DMS153 (cell line): ENCODE measurements at regions not wholly inside any gene's neighbourhood (a gene's known extent, or its start where the extent isn't known, plus 50 kb on each side); places are given as distances from the start of the nearest gene placed in this dataset.
"Not testable (repeated sequence)": the region's sequence is repeated elsewhere in the genome, so short reads cannot be mapped to it uniquely, and the experiment has no call there.

Source experiments
- DNase-seq: peaks from one replicate; lab custom pipeline; 2025; lab: John Stamatoyannopoulos, UW

GRCh38 chr2:238723740-238724320 is 124.1 kb upstream of the TWIST2 start:
- not testable (repeated sequence) for DNase-seq

GRCh38 chr2:238724728-238725127 is 123.2 kb upstream of the TWIST2 start:
- DNase-seq, result no peak

GRCh38 chr2:238725298-238725697 is 122.6 kb upstream of the TWIST2 start:
- no peak for DNase-seq

GRCh38 chr2:238726670-238727584 is 121.0 kb upstream of the TWIST2 start:
- no peak for DNase-seq

GRCh38 chr2:238727585-238728329 is 120.1 kb upstream of the TWIST2 start:
- no peak for DNase-seq

GRCh38 chr2:238728330-238729260 is 119.3 kb upstream of the TWIST2 start:
- DNase-seq, result no peak

- DNase-seq, result no peak
Observed at GRCh38 chr2:238729261-238729935, 118.5 kb upstream of the TWIST2 start.

- no peak for DNase-seq
Observed at GRCh38 chr2:238730001-238730669, 117.8 kb upstream of the TWIST2 start.

GRCh38 chr2:238730881-238731280 is 117.0 kb upstream of the TWIST2 start:
- DNase-seq, result no peak

- no peak for DNase-seq
Observed at GRCh38 chr2:238731961-238732360, 115.9 kb upstream of the TWIST2 start.

GRCh38 chr2:238738917-238739316 is 109.0 kb upstream of the TWIST2 start:
- no peak for DNase-seq

GRCh38 chr2:238739668-238740067 is 108.2 kb upstream of the TWIST2 start:
- no peak for DNase-seq

- no peak for DNase-seq
Observed at GRCh38 chr2:238741277-238741676, 106.6 kb upstream of the TWIST2 start.

GRCh38 chr2:238742066-238742465 is 105.8 kb upstream of the TWIST2 start:
- no peak for DNase-seq

GRCh38 chr2:238742664-238743063 is 105.2 kb upstream of the TWIST2 start:
- no peak for DNase-seq

- peak; percentile 38 for DNase-seq
Observed at GRCh38 chr2:238743243-238744065, 104.4 kb upstream of the TWIST2 start.

- no peak for DNase-seq
Observed at GRCh38 chr2:238744951-238745350, 102.9 kb upstream of the TWIST2 start.

GRCh38 chr2:238745997-238746396 is 101.9 kb upstream of the TWIST2 start:
- no peak for DNase-seq

GRCh38 chr2:238747114-238747513 is 100.8 kb upstream of the TWIST2 start:
- DNase-seq, result no peak

- DNase-seq, result no peak
Observed at GRCh38 chr2:238747557-238747956, 100.3 kb upstream of the TWIST2 start.
